Thyroid gland (tissue), 4 donors: ENCODE measurements at regions not wholly inside any gene's neighbourhood (a gene's known extent, or its start where the extent isn't known, plus 50 kb on each side); places are given as distances from the start of the nearest gene placed in this dataset.

Experiments
- DNase-seq, 2 donors: peaks; one replicate each; pipeline ENCODE4 v3.0.0-alpha.2; 2019
- H3K27ac ChIP-seq, 3 donors: fragments of 200-600 bp; sonication (generic); 1 replicate in 2 of 3; 2 replicates in 1 of 3; pipeline ENCODE4 v1.5.1; 2016 to 2019; ENCODE audit warnings: mild to moderate bottlenecking in 1 of 3, moderate library complexity in 1 of 3
- H3K27me3 ChIP-seq: fragments of 200-600 bp; sonication (generic); one replicate; pipeline ENCODE4 v1.5.1; 2019
- H3K36me3 ChIP-seq, 2 donors: fragments of 200-600 bp; sonication (generic); one replicate each; pipeline ENCODE4 v1.5.1; 2016 to 2019
- H3K4me1 ChIP-seq, 2 donors: fragments of 200-600 bp; sonication (generic); one replicate each; pipeline ENCODE4 v1.5.1; 2017 to 2019
- H3K4me3 ChIP-seq, 3 donors: fragments of 200-600 bp; sonication (generic); replicated peaks in 1 of 3; 1 replicate in 2 of 3; 2 replicates in 1 of 3; pipeline ENCODE4 v1.5.1; 2016; ENCODE audit warnings: mild to moderate bottlenecking in 1 of 3
- H3K9me3 ChIP-seq: fragments of 200-600 bp; sonication (generic); one replicate; pipeline ENCODE4 v1.5.1; 2017
- CTCF ChIP-seq, 6 experiments: fragments of 200-600 bp in 3 of 6; fragments of 450-650 bp in 3 of 6; sonication (generic) in 3 of 6; IDR thresholded peaks; one replicate each; pipeline ENCODE4 v1.5.1; 2016 to 2019; ENCODE audit warnings: antibody characterized with exemption in 6 of 6, mild to moderate bottlenecking in 2 of 6, inconsistent platforms in 1 of 6, moderate library complexity in 1 of 6
- POLR2A ChIP-seq, 2 donors: fragments of 450-650 bp; IDR thresholded peaks; one replicate each; pipeline ENCODE4 v1.6.1; 2017; ENCODE audit warnings: antibody characterized with exemption in 2 of 2, mild to moderate bottlenecking in 2 of 2, moderate library complexity in 1 of 2
- WGBS, 2 donors: methylation state at CpG; one replicate each; pipeline ENCODE4 v1.1.5; 2017; 5-methylcytosine and 5-hydroxymethylcytosine counted together
- intact Hi-C: fragments of 100-400 bp; cut with DNase I; formaldehyde crosslinking; loops from one replicate; pipeline ENCODE4 v1.15.1; 2023

- Histone ChIP-seq H3K36me3 (no peaks in the 10 kb centered on the region), H3K27me3 (no peaks in the 10 kb centered on the region), H3K4me1 (no peaks in the 10 kb centered on the region), H3K27ac (no peak overlapping the region), H3K4me3 (no peak overlapping the region), H3K9me3 (no peaks in the 10 kb centered on the region)
- intact Hi-C loops = no loop called here
- no peak for DNase-seq
- WGBS, 2 donors = 76 to 86% methylated on average over 2 of the region's 2 CpGs
- TF ChIP-seq POLR2A (IDR thresholded peaks at IDR 0.05) (no peak), CTCF (IDR thresholded peaks at IDR 0.05) (no peak)
Measured at GRCh38 chr3:147493666-147494065, 84.5 kb downstream of the ZIC1 start.

DNA sequence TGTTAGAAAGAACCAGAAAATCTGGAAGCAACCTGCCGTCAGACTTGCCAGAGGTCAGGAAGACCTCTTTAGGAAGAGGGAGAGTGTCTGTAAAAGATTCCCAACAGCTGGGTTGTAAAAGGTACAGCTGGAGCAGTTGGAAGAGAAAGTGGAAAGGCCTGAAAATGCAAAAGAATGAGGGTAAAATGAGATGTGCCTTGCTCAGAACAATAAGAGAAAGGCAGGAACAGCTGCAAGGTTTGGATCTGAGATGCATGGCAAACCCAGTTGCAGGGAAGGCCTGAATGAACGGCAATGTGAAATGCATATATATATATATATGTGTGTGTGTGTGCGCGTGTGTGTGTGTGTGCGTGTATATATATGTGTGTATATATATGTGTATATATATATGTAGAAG lies 88.1 kb downstream of the ZIC1 start:
- intact Hi-C loops = no loop called here
- no peak for TF ChIP-seq POLR2A (IDR thresholded peaks at IDR 0.05)
- no peak for TF ChIP-seq CTCF (IDR thresholded peaks at IDR 0.05)
- no peak for DNase-seq
- no peaks in the 10 kb centered on the region for H3K36me3 ChIP-seq
- no peak overlapping the region for H3K27ac ChIP-seq
- H3K27me3 ChIP-seq = no peaks in the 10 kb centered on the region
- no peaks in the 10 kb centered on the region for H3K4me1 ChIP-seq
- H3K9me3 ChIP-seq = no peaks in the 10 kb centered on the region
- no peak overlapping the region for H3K4me3 ChIP-seq
- 78 to 85% methylated on average over 5 of the region's 5 CpGs for WGBS, 2 donors

DNA sequence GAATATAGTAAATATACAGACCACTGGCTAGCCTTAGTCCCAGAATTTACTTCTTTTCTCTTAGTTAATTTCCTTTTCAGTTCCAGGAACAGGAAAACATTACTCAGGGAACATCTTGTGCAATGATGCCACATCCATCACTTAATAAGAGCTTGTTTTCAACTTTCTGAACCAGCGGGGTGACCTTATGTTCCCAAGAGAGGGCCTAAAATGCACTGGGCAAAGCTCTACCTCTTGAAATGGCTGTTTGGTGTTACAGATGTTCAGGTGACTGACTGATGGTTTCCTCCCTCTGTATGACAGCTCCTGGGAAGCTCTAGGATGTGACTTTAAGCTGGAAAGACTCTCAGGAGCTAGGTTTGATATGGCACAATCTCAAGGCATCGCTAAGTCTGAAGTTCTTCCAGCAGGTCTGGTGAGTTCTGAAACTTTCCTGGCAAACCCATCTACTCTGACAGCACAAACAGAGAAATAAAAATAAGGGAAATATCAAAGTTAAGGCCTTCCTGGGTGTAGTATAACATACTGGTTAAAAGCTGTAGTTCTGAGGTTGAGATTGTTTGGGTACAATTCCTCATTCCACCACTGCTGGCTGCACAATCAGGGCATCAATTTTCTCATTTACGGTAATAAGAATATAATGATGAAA lies 98.6 kb downstream of the ZIC1 start:
- intact Hi-C loops = no loop called here
- H3K4me1 ChIP-seq = no peaks in the 10 kb centered on the region
- no peaks in the 10 kb centered on the region for H3K9me3 ChIP-seq
- H3K27me3 ChIP-seq = no peaks in the 10 kb centered on the region
- no peak for TF ChIP-seq POLR2A (IDR thresholded peaks at IDR 0.05)
- no peak for TF ChIP-seq CTCF (IDR thresholded peaks at IDR 0.05)
- H3K27ac ChIP-seq = no peak overlapping the region
- DNase-seq = no peak
- no peaks in the 10 kb centered on the region for H3K36me3 ChIP-seq
- 82 to 91% methylated on average over 3 of the region's 3 CpGs for WGBS, 2 donors
- H3K4me3 ChIP-seq = no peak overlapping the region

DNA sequence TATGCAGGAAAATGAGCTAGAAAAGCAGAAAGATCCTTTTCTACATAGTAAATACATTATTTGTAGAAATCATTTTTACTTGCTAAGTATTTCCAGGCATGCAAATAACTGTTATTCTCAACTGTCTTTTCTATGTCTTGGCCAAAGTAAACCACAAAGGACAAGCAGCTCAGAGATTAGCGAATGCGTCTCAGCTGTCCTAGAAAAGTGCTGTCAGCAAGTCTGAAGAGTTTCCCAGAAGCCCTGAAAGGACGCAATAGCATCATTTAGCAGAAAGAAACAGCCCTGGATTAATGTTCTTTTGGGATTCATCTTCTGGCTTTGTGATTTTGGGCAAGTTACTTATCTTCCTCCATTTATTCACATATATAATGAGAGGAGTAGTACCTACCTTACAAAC lies 100.3 kb downstream of the ZIC1 start:
- no peaks in the 10 kb centered on the region for H3K4me1 ChIP-seq
- no peak overlapping the region for H3K27ac ChIP-seq
- intact Hi-C loops = no loop called here
- DNase-seq = no peak
- no peaks in the 10 kb centered on the region for H3K27me3 ChIP-seq
- no peak overlapping the region for H3K4me3 ChIP-seq
- no peak for TF ChIP-seq POLR2A (IDR thresholded peaks at IDR 0.05)
- no peak for TF ChIP-seq CTCF (IDR thresholded peaks at IDR 0.05)
- 76 to 77% methylated on average over 3 of the region's 3 CpGs for WGBS, 2 donors
- H3K36me3 ChIP-seq = no peaks in the 10 kb centered on the region
- H3K9me3 ChIP-seq = no peaks in the 10 kb centered on the region

GRCh38 chr3:147513785-147514184 lies 104.6 kb downstream of the ZIC1 start:
- 63 to 71% methylated on average over 5 of the region's 5 CpGs for WGBS, 2 donors
- TF ChIP-seq POLR2A (IDR thresholded peaks at IDR 0.05) (no peak), CTCF (IDR thresholded peaks at IDR 0.05) (no peak)
- intact Hi-C loops = no loop called here
- no peak for DNase-seq
- Histone ChIP-seq H3K27ac (no peak overlapping the region), H3K36me3 (no peaks in the 10 kb centered on the region), H3K4me1 (no peaks in the 10 kb centered on the region), H3K9me3 (no peaks in the 10 kb centered on the region), H3K4me3 (no peak overlapping the region), H3K27me3 (no peaks in the 10 kb centered on the region)
